ENCODE measurements at regions not wholly inside any gene's neighbourhood (a gene's known extent, or its start where the extent isn't known, plus 50 kb on each side); places are given as distances from the start of the nearest gene placed in this dataset.

- no peak for TF ChIP-seq CTCF (IDR thresholded peaks at IDR 0.05)
- TF ChIP-seq MEF2A (IDR thresholded peaks at IDR 0.05; ENCODE audit: borderline replicate concordance, low read depth): no peak
- no peak for TF ChIP-seq YY1 (IDR thresholded peaks at IDR 0.05; ENCODE audit: low read depth)
- no peak for TF ChIP-seq NFIC (IDR thresholded peaks at IDR 0.05; ENCODE audit: borderline replicate concordance)
- TF ChIP-seq EP300 (IDR thresholded peaks at IDR 0.05; ENCODE audit: borderline replicate concordance in 1 of 2, low read depth in 1 of 2, low read length in 1 of 2): no peak
- TF ChIP-seq RFX5 (IDR thresholded peaks at IDR 0.05; ENCODE audit: low read length): no peak
- no peak for TF ChIP-seq JUND (IDR thresholded peaks at IDR 0.05)
Observed at GRCh38 chr4:13130848-13131247, 353.3 kb downstream of the RAB28 start.
